ENCODE measurements at regions not wholly inside any gene's neighbourhood (a gene's known extent, or its start where the extent isn't known, plus 50 kb on each side); places are given as distances from the start of the nearest gene placed in this dataset.

- no peak for DNase-seq (ENCODE audit: low read depth)
- in situ Hi-C loops (cut with HindIII; ENCODE audit: low pct_unique_long_range_greater_than_20kb, low sequenced_read_pairs), result no loop called here
Measured at GRCh38 chr2:188130317-188130716, 161.4 kb upstream of the GULP1 start.

- in situ Hi-C loops (cut with HindIII; ENCODE audit: low pct_unique_long_range_greater_than_20kb, low sequenced_read_pairs), result no loop called here
Measured at GRCh38 chr2:188131281-188131680, 160.4 kb upstream of the GULP1 start.

GRCh38 chr2:188132385-188132784 lies 159.3 kb upstream of the GULP1 start:
- no peak for DNase-seq (ENCODE audit: low read depth)
- in situ Hi-C loops (cut with HindIII; ENCODE audit: low pct_unique_long_range_greater_than_20kb, low sequenced_read_pairs), result no loop called here

More at GRCh38 chr2:188131281-188131680, 160.4 kb upstream of the GULP1 start:
- no peak for DNase-seq (ENCODE audit: low read depth)

GRCh38 chr2:188134241-188134640 lies 157.4 kb upstream of the GULP1 start:
- in situ Hi-C loops (cut with HindIII; ENCODE audit: low pct_unique_long_range_greater_than_20kb, low sequenced_read_pairs), result no loop called here
- no peak for DNase-seq (ENCODE audit: low read depth)

- DNase-seq (ENCODE audit: low read depth), result no peak
- in situ Hi-C loops (cut with HindIII; ENCODE audit: low pct_unique_long_range_greater_than_20kb, low sequenced_read_pairs), result no loop called here
Measured at GRCh38 chr2:188138313-188138712, 153.4 kb upstream of the GULP1 start.

- in situ Hi-C loops (cut with HindIII; ENCODE audit: low pct_unique_long_range_greater_than_20kb, low sequenced_read_pairs), result no loop called here
- DNase-seq (ENCODE audit: low read depth), result no peak
Measured at GRCh38 chr2:188142088-188142487, 149.6 kb upstream of the GULP1 start.

GRCh38 chr2:188142636-188143295 lies 148.9 kb upstream of the GULP1 start:
- in situ Hi-C loops (cut with HindIII; ENCODE audit: low pct_unique_long_range_greater_than_20kb, low sequenced_read_pairs), result no loop called here
- DNase-seq (ENCODE audit: low read depth), result no peak

- in situ Hi-C loops (cut with HindIII; ENCODE audit: low pct_unique_long_range_greater_than_20kb, low sequenced_read_pairs), result no loop called here
- DNase-seq (ENCODE audit: low read depth), result no peak
Measured at GRCh38 chr2:188145885-188146284, 145.8 kb upstream of the GULP1 start.

GRCh38 chr2:188146888-188147287 lies 144.8 kb upstream of the GULP1 start:
- in situ Hi-C loops (cut with HindIII; ENCODE audit: low pct_unique_long_range_greater_than_20kb, low sequenced_read_pairs), result no loop called here
- no peak for DNase-seq (ENCODE audit: low read depth)

GRCh38 chr2:188151670-188152069 lies 140.0 kb upstream of the GULP1 start:
- DNase-seq (ENCODE audit: low read depth), result no peak
- in situ Hi-C loops (cut with HindIII; ENCODE audit: low pct_unique_long_range_greater_than_20kb, low sequenced_read_pairs), result no loop called here

GRCh38 chr2:188158337-188159100 lies 133.2 kb upstream of the GULP1 start:
- DNase-seq (ENCODE audit: low read depth), result no peak
- in situ Hi-C loops (cut with HindIII; ENCODE audit: low pct_unique_long_range_greater_than_20kb, low sequenced_read_pairs), result no loop called here

GRCh38 chr2:188159484-188159883 lies 132.2 kb upstream of the GULP1 start:
- in situ Hi-C loops (cut with HindIII; ENCODE audit: low pct_unique_long_range_greater_than_20kb, low sequenced_read_pairs), result no loop called here
- no peak for DNase-seq (ENCODE audit: low read depth)

- in situ Hi-C loops (cut with HindIII; ENCODE audit: low pct_unique_long_range_greater_than_20kb, low sequenced_read_pairs), result no loop called here
- no peak for DNase-seq (ENCODE audit: low read depth)
Measured at GRCh38 chr2:188170356-188170755, 121.3 kb upstream of the GULP1 start.

- in situ Hi-C loops (cut with HindIII; ENCODE audit: low pct_unique_long_range_greater_than_20kb, low sequenced_read_pairs), result no loop called here
- no peak for DNase-seq (ENCODE audit: low read depth)
Measured at GRCh38 chr2:188176620-188177019, 115.1 kb upstream of the GULP1 start.

- in situ Hi-C loops (cut with HindIII; ENCODE audit: low pct_unique_long_range_greater_than_20kb, low sequenced_read_pairs), result no loop called here
- no peak for DNase-seq (ENCODE audit: low read depth)
Measured at GRCh38 chr2:188181067-188181838, 110.4 kb upstream of the GULP1 start.

- in situ Hi-C loops (cut with HindIII; ENCODE audit: low pct_unique_long_range_greater_than_20kb, low sequenced_read_pairs), result no loop called here
Measured at GRCh38 chr2:188181884-188182283, 109.8 kb upstream of the GULP1 start.

GRCh38 chr2:188187726-188188125 lies 103.9 kb upstream of the GULP1 start:
- in situ Hi-C loops (cut with HindIII; ENCODE audit: low pct_unique_long_range_greater_than_20kb, low sequenced_read_pairs), result no loop called here
- no peak for DNase-seq (ENCODE audit: low read depth)

More at GRCh38 chr2:188181884-188182283, 109.8 kb upstream of the GULP1 start:
- no peak for DNase-seq (ENCODE audit: low read depth)

GRCh38 chr2:188189356-188189755 lies 102.3 kb upstream of the GULP1 start:
- in situ Hi-C loops (cut with HindIII; ENCODE audit: low pct_unique_long_range_greater_than_20kb, low sequenced_read_pairs), result no loop called here
- DNase-seq (ENCODE audit: low read depth), result no peak

GRCh38 chr2:188193230-188193629 lies 98.4 kb upstream of the GULP1 start:
- in situ Hi-C loops (cut with HindIII; ENCODE audit: low pct_unique_long_range_greater_than_20kb, low sequenced_read_pairs), result no loop called here
- no peak for DNase-seq (ENCODE audit: low read depth)
